NT2/D1 (cell line): ENCODE measurements at regions not wholly inside any gene's neighbourhood (a gene's known extent, or its start where the extent isn't known, plus 50 kb on each side); places are given as distances from the start of the nearest gene placed in this dataset.

ENCODE experiments used
- SUZ12 ChIP-seq: IDR thresholded peaks from 2 replicates; pipeline ENCODE4 v1.6.1; 2011; ENCODE audit not compliant: insufficient read length, insufficient read depth; ENCODE audit errors: extremely low read depth
- ZNF274 ChIP-seq: IDR thresholded peaks from 2 replicates; pipeline ENCODE4 v1.6.1; 2011; ENCODE audit warnings: mild to moderate bottlenecking, low read depth, low read length

- TF ChIP-seq SUZ12 (no peak), ZNF274 (no peak)
These were observed 334.5 kb upstream of the SPHKAP start for GRCh38 chr2:228516019-228516418.
